IMR-90 (cell line): ENCODE measurements at regions not wholly inside any gene's neighbourhood (a gene's known extent, or its start where the extent isn't known, plus 50 kb on each side); places are given as distances from the start of the nearest gene placed in this dataset.

Experiments used
- ATAC-seq: fragments of 200-7000 bp; cut with Tn5 transposase; 2 replicates; pipeline ENCODE4 v1.9.1; 2020; ENCODE audit warnings: low read depth, mild to moderate bottlenecking, moderate library complexity
- BruUV-seq: library from RNA; stranded (reverse); fragments of 400-500 nt; replicated peaks from 2 replicates; lab custom pipeline; 2021; lab: Mats Ljungman, UMichigan
- CTCF ChIA-PET: fragments of 300-600 bp; formaldehyde crosslinking; extraction: SDS; loops from one replicate; lab custom pipeline; 2021; ENCODE audit warnings: antibody characterized with exemption; lab: Yijun Ruan, JAX
- POLR2A ChIA-PET: fragments of 300-600 bp; sonication (Branson Sonifier 250); formaldehyde crosslinking; loops from one replicate; lab custom pipeline; 2022; ENCODE audit warnings: antibody characterized with exemption; ENCODE audit not compliant: unreplicated experiment; lab: Charles Lee
- DNase-seq: peaks from one replicate; pipeline ENCODE4 v3.0.0; 2013
- H2AFZ ChIP-seq: replicated peaks from 2 replicates; pipeline ENCODE3; 2013; ENCODE audit warnings: low read length, mild to moderate bottlenecking; ENCODE audit not compliant: poor library complexity
- H2AK5ac ChIP-seq: 2 replicates; pipeline ENCODE4 v1.6.1; 2013; ENCODE audit warnings: low read depth, low read length, inconsistent platforms
- H2AK9ac ChIP-seq: replicated peaks from 2 replicates; pipeline ENCODE3; 2013; ENCODE audit warnings: mild to moderate bottlenecking, low read depth, low read length, moderate library complexity; ENCODE audit not compliant: poor library complexity
- H2BK120ac ChIP-seq: 2 replicates; pipeline ENCODE4 v1.6.1; 2013; ENCODE audit warnings: low read depth, low read length, inconsistent platforms
- H2BK15ac ChIP-seq: 3 replicates; pipeline ENCODE4 v1.6.1; 2013; ENCODE audit warnings: low read depth, low read length, inconsistent platforms
- H2BK20ac ChIP-seq: 2 replicates; pipeline ENCODE4 v1.6.1; 2013; ENCODE audit warnings: low read depth, mild to moderate bottlenecking, inconsistent platforms, low read length, moderate library complexity
- H2BK5ac ChIP-seq: 2 replicates; pipeline ENCODE4 v1.6.1; 2013; ENCODE audit warnings: mild to moderate bottlenecking, low read depth, low read length, inconsistent platforms; ENCODE audit not compliant: poor library complexity, severe bottlenecking
- H3K14ac ChIP-seq: replicated peaks from 2 replicates; pipeline ENCODE4 v1.6.1; 2013; ENCODE audit warnings: low read depth, low read length, inconsistent platforms
- H3K18ac ChIP-seq: 2 replicates; pipeline ENCODE4 v1.6.1; 2013; ENCODE audit warnings: low read depth, low read length, control low read depth
- H3K23ac ChIP-seq: 2 replicates; pipeline ENCODE4 v1.6.1; 2013; ENCODE audit warnings: low read depth, low read length, inconsistent platforms
- H3K27ac ChIP-seq: 2 replicates; pipeline ENCODE4 v1.5.1; 2013; ENCODE audit warnings: mild to moderate bottlenecking, control low read depth, low read length; ENCODE audit not compliant: insufficient read depth
- H3K27me3 ChIP-seq: 2 replicates; pipeline ENCODE4 v1.6.1; 2013; ENCODE audit warnings: low read length; ENCODE audit not compliant: control insufficient read depth, insufficient read depth
- H3K36me3 ChIP-seq: 2 replicates; pipeline ENCODE4 v1.6.1; 2013; ENCODE audit warnings: low read length, mixed read lengths; ENCODE audit not compliant: control insufficient read depth, insufficient read depth
- H3K4ac ChIP-seq: 2 replicates; pipeline ENCODE4 v1.6.1; 2013; ENCODE audit warnings: low read depth, low read length, inconsistent platforms
- H3K4me1 ChIP-seq: 2 replicates; pipeline ENCODE4 v1.6.1; 2013; ENCODE audit warnings: low read length, mixed read lengths; ENCODE audit not compliant: control insufficient read depth, insufficient read depth
- H3K4me2 ChIP-seq: 2 replicates; pipeline ENCODE4 v1.6.1; 2013; ENCODE audit warnings: low read depth, mild to moderate bottlenecking, control low read depth, low read length, moderate library complexity
- H3K4me3 ChIP-seq: 2 replicates; pipeline ENCODE4 v1.5.1; 2013; ENCODE audit warnings: low read depth, mild to moderate bottlenecking, control low read depth, low read length, moderate library complexity; ENCODE audit not compliant: insufficient read depth
- H3K56ac ChIP-seq: 2 replicates; pipeline ENCODE4 v1.6.1; 2013; ENCODE audit warnings: low read length, inconsistent platforms; ENCODE audit not compliant: insufficient read depth; ENCODE audit errors: extremely low read depth
- H3K79me1 ChIP-seq, 2 experiments: 2 replicates each; pipeline ENCODE4 v1.6.1; 2013; ENCODE audit warnings: low read length in 2 of 2, inconsistent platforms in 1 of 2, low read depth in 1 of 2
- H3K9ac ChIP-seq: 2 replicates; pipeline ENCODE4 v1.6.1; 2013; ENCODE audit warnings: low read depth, low read length, control low read depth
- H3K9me1 ChIP-seq: 2 replicates; pipeline ENCODE4 v1.6.1; 2013; ENCODE audit warnings: low read length, inconsistent platforms; ENCODE audit not compliant: insufficient read depth
- H3K9me3 ChIP-seq: 2 replicates; pipeline ENCODE4 v1.6.1; 2013; ENCODE audit warnings: low read length; ENCODE audit not compliant: control insufficient read depth, insufficient read depth
- H4K20me1 ChIP-seq: 2 replicates; pipeline ENCODE4 v1.6.1; 2013; ENCODE audit warnings: low read length, inconsistent platforms; ENCODE audit not compliant: insufficient read depth
- H4K5ac ChIP-seq: 2 replicates; pipeline ENCODE4 v1.6.1; 2013; ENCODE audit warnings: mild to moderate bottlenecking, low read depth, low read length, control low read depth
- H4K8ac ChIP-seq, 2 experiments: 2 replicates each; pipeline ENCODE4 v1.6.1; 2013; ENCODE audit warnings: low read depth in 2 of 2, low read length in 2 of 2, control low read depth in 1 of 2, inconsistent platforms in 1 of 2
- H4K91ac ChIP-seq: 2 replicates; pipeline ENCODE4 v1.6.1; 2013; ENCODE audit warnings: low read depth, low read length, inconsistent platforms; ENCODE audit not compliant: insufficient read depth
- CTCF ChIP-seq: conservative IDR thresholded peaks from 2 replicates; pipeline ENCODE4 v1.5.1; 2012; ENCODE audit warnings: mild to moderate bottlenecking, low read depth, low read length, improper control_type of control experiment
- ELK1 ChIP-seq: fragments of 150-350 bp; IDR thresholded peaks from 2 replicates; pipeline ENCODE4 v1.6.1; 2016; ENCODE audit warnings: low read depth, mild to moderate bottlenecking, low read length, moderate library complexity, borderline replicate concordance
- MAZ ChIP-seq: IDR thresholded peaks from 2 replicates; pipeline ENCODE4 v1.6.1; 2012; ENCODE audit warnings: low read depth, mild to moderate bottlenecking, low read length, improper control_type of control experiment, moderate library complexity, borderline replicate concordance
- MXI1 ChIP-seq: IDR thresholded peaks from 2 replicates; pipeline ENCODE4 v1.6.1; 2012; ENCODE audit warnings: low read depth, mild to moderate bottlenecking, low read length, moderate library complexity, borderline replicate concordance
- NFE2L2 ChIP-seq: fragments of 150-350 bp; IDR thresholded peaks from 2 replicates; pipeline ENCODE4 v1.6.1; 2016; ENCODE audit warnings: low read depth, mild to moderate bottlenecking, low read length
- POLR2A ChIP-seq: IDR thresholded peaks from 2 replicates; pipeline ENCODE4 v1.6.1; 2012; ENCODE audit warnings: mild to moderate bottlenecking, low read depth, low read length
- RAD21 ChIP-seq: IDR thresholded peaks from 2 replicates; pipeline ENCODE4 v1.6.1; 2012; ENCODE audit warnings: low read length, improper control_type of control experiment
- SMC3 ChIP-seq: fragments of 150-350 bp; IDR thresholded peaks from 2 replicates; pipeline ENCODE4 v1.6.1; 2016; ENCODE audit warnings: low read depth, mild to moderate bottlenecking, antibody characterized with exemption, low read length, moderate library complexity
- WGBS, 2 experiments: methylation state at CpG; one replicate each; pipeline versions ENCODE4 v1.1.5 to v1.1.7; 2013; ENCODE audit warnings: missing lambda C conversion rate in 2 of 2; ENCODE audit not compliant: insufficient read length in 1 of 2; ENCODE audit errors: extremely low coverage in 2 of 2; 5-methylcytosine and 5-hydroxymethylcytosine counted together
- dilution Hi-C: fragments of 300-500 bp; cut with HindIII; formaldehyde crosslinking; loops from one replicate; pipeline ENCODE4 v1.14.3; 2018; ENCODE audit warnings: low sequenced_read_pairs; ENCODE audit not compliant: unreplicated experiment
- in situ Hi-C: fragments of 300-500 bp; cut with MboI; formaldehyde crosslinking; loops from 3 replicates; pipeline ENCODE4 v1.14.3; 2019; ENCODE audit warnings: low sequenced_read_pairs, inconsistent platforms, mixed read lengths
- intact Hi-C: fragments of 100-400 bp; cut with micrococcal nuclease; formaldehyde crosslinking; loops from 2 replicates; pipeline ENCODE4 v1.10.0; 2022

- Histone ChIP-seq H2AK5ac (no peak overlapping the region), H3K4ac (peak overlapping the region; percentile 79), H4K20me1 (no peaks in the 10 kb centered on the region), H3K18ac (peak overlapping the region; percentile 52; the same call in 1 of the 2 replicates), H2AFZ (peak overlapping the region; percentile 96), H2AK9ac (peak overlapping the region; percentile 92), H4K8ac (peak overlapping the region; percentile 11 to 96; a peak in 3 of 4 replicates), H4K5ac (peak overlapping the region; percentile 55), H2BK5ac (no peak overlapping the region), H3K79me1 (no peaks in the 10 kb centered on the region), H3K27ac (peak overlapping the region; percentile 36; the same call in 1 of the 2 replicates), H3K27me3 (no peaks in the 10 kb centered on the region; the same call in none of the 2 replicates), H3K14ac (peak overlapping the region; percentile 84), H4K91ac (peak overlapping the region; percentile 97), H3K9me3 (no peaks in the 10 kb centered on the region), H3K4me1 (no peaks in the 10 kb centered on the region), H3K36me3 (no peaks in the 10 kb centered on the region), H2BK120ac (peak overlapping the region; percentile 90), H3K23ac (0 out of 2 replicates have a peak overlapping the region, but pooled peaks have one; percentile 58), H3K4me2 (peak overlapping the region; percentile 80), H3K56ac (peak overlapping the region; percentile 93; the same call in 1 of the 2 replicates), H3K9ac (peak overlapping the region; percentile 80), H3K4me3 (peak overlapping the region; percentile 70), H2BK20ac (peak overlapping the region; percentile 45; the same call in 1 of the 2 replicates), H2BK15ac (no peak overlapping the region; the same call in 2 of the 3 replicates), H3K9me1 (no peaks in the 10 kb centered on the region)
- WGBS, 2 experiments: 1% methylated on average over 31 of the region's 63 CpGs; no CpG with 5 or more reads in 1 of the 2 experiments
- TF ChIP-seq NFE2L2: no peak
- no peak for TF ChIP-seq MXI1
- TF ChIP-seq CTCF: peak; percentile 94
- peak; percentile 44; the same call in 1 of the 2 replicates for TF ChIP-seq MAZ
- no peak for TF ChIP-seq ELK1
- peak; percentile 73 for TF ChIP-seq RAD21
- no peak for TF ChIP-seq POLR2A
- TF ChIP-seq SMC3: peak; percentile 50
- ChIA-PET CTCF (interaction anchor here (0.5 to 1.0 kb wide), 2 partner anchors 11 to 206 kb away, joined by 3 read pairs; no protein-coding TSS in a partner anchor), POLR2A (no interaction called here)
- intact Hi-C loops: loop anchor here (1.0 to 5.0 kb wide), 3 partner anchors 206 to 383 kb away; partner anchors contain the start of genes ARGLU1 and EFNB2
- no TSS peak for BruUV-seq
- DNase-seq (peak; percentile 61), ATAC-seq (peak; percentile 98)
- in situ Hi-C loops: loop anchor here (25.0 kb wide), 1 partner anchor 194 kb away; no protein-coding TSS in a partner anchor
- dilution Hi-C loops: no loop called here
Observed at GRCh38 chr13:106917673-106918556, 350.0 kb upstream of the ARGLU1 start.
